ENCODE measurements at regions not wholly inside any gene's neighbourhood (a gene's known extent, or its start where the extent isn't known, plus 50 kb on each side); places are given as distances from the start of the nearest gene placed in this dataset.

GRCh38 chr10:106179430-106179829 lies 985.1 kb downstream of the SORCS1 start:
- H3K27ac Mint-ChIP-seq, result no peak overlapping the region
- ChIA-PET POLR2A (no interaction called here), CTCF (no interaction called here)
- intact Hi-C loops (cut with micrococcal nuclease), result no loop called here
- no peaks in the 10 kb centered on the region for H3K9me3 Mint-ChIP-seq
- no peaks in the 10 kb centered on the region for H3K27me3 Mint-ChIP-seq
- DNase-seq (no peak), ATAC-seq (no peak)
- H3K4me1 Mint-ChIP-seq (ENCODE audit: low read depth), result no peaks in the 10 kb centered on the region
- no peak for TF ChIP-seq CTCF (IDR thresholded peaks at IDR 0.05)
- H3K36me3 Mint-ChIP-seq (ENCODE audit: low read depth), result no peaks in the 10 kb centered on the region
- no peak overlapping the region for H3K4me3 Mint-ChIP-seq

- peak; percentile 39 for TF ChIP-seq CTCF (IDR thresholded peaks at IDR 0.05)
- DNase-seq (no peak), ATAC-seq (no peak)
- ChIA-PET POLR2A (no interaction called here), CTCF (no interaction called here)
- H3K4me3 Mint-ChIP-seq, result no peak overlapping the region
- intact Hi-C loops (cut with micrococcal nuclease), result no loop called here
- H3K9me3 Mint-ChIP-seq, result no peaks in the 10 kb centered on the region
- no peaks in the 10 kb centered on the region for H3K36me3 Mint-ChIP-seq (ENCODE audit: low read depth)
- H3K27me3 Mint-ChIP-seq, result no peaks in the 10 kb centered on the region
- H3K4me1 Mint-ChIP-seq (ENCODE audit: low read depth), result no peaks in the 10 kb centered on the region
- H3K27ac Mint-ChIP-seq, result no peak overlapping the region
Observed at GRCh38 chr10:106175760-106176377, 988.6 kb downstream of the SORCS1 start.

GRCh38 chr10:106173838-106174237 lies 990.7 kb downstream of the SORCS1 start:
- no peaks in the 10 kb centered on the region for H3K4me1 Mint-ChIP-seq (ENCODE audit: low read depth)
- intact Hi-C loops (cut with micrococcal nuclease), result no loop called here
- CTCF ChIA-PET, result no interaction called here
- no peak overlapping the region for H3K4me3 Mint-ChIP-seq
- H3K27ac Mint-ChIP-seq, result no peak overlapping the region
- DNase-seq (no peak), ATAC-seq (no peak)
- H3K27me3 Mint-ChIP-seq, result no peaks in the 10 kb centered on the region
- H3K9me3 Mint-ChIP-seq, result no peaks in the 10 kb centered on the region
- no peaks in the 10 kb centered on the region for H3K36me3 Mint-ChIP-seq (ENCODE audit: low read depth)
- no peak for TF ChIP-seq CTCF (IDR thresholded peaks at IDR 0.05)
- POLR2A ChIA-PET, result no interaction called here

GRCh38 chr10:106169241-106169640 lies 995.3 kb downstream of the SORCS1 start:
- H3K27me3 Mint-ChIP-seq, result no peaks in the 10 kb centered on the region
- ATAC-seq, result no peak
- CTCF ChIA-PET, result no interaction called here
- TF ChIP-seq CTCF (IDR thresholded peaks at IDR 0.05), result no peak
- no peaks in the 10 kb centered on the region for H3K9me3 Mint-ChIP-seq
- H3K4me1 Mint-ChIP-seq (ENCODE audit: low read depth), result no peaks in the 10 kb centered on the region
- H3K36me3 Mint-ChIP-seq (ENCODE audit: low read depth), result no peaks in the 10 kb centered on the region
- no peak overlapping the region for H3K4me3 Mint-ChIP-seq
- DNase-seq, result no peak
- intact Hi-C loops (cut with micrococcal nuclease), result no loop called here
- POLR2A ChIA-PET, result no interaction called here
- H3K27ac Mint-ChIP-seq, result no peak overlapping the region

- Mint-ChIP-seq H3K4me3 (no peak overlapping the region), H3K27me3 (no peaks in the 10 kb centered on the region), H3K27ac (no peak overlapping the region), H3K9me3 (peaks cover 2% of the 10 kb centered on the region), H3K36me3 (ENCODE audit: low read depth) (no peaks in the 10 kb centered on the region), H3K4me1 (ENCODE audit: low read depth) (no peaks in the 10 kb centered on the region)
- POLR2A ChIA-PET, result no interaction called here
- intact Hi-C loops (cut with micrococcal nuclease), result no loop called here
- no peak for TF ChIP-seq CTCF (IDR thresholded peaks at IDR 0.05)
- ATAC-seq (no peak), DNase-seq (no peak)
- CTCF ChIA-PET, result no interaction called here
Observed at GRCh38 chr10:106167946-106168345, 996.6 kb downstream of the SORCS1 start.
